ENCODE measurements at regions not wholly inside any gene's neighbourhood (a gene's known extent, or its start where the extent isn't known, plus 50 kb on each side); places are given as distances from the start of the nearest gene placed in this dataset.
"Not testable (repeated sequence)": the region's sequence is repeated elsewhere in the genome, so short reads cannot be mapped to it uniquely, and the experiment has no call there.

DNA sequence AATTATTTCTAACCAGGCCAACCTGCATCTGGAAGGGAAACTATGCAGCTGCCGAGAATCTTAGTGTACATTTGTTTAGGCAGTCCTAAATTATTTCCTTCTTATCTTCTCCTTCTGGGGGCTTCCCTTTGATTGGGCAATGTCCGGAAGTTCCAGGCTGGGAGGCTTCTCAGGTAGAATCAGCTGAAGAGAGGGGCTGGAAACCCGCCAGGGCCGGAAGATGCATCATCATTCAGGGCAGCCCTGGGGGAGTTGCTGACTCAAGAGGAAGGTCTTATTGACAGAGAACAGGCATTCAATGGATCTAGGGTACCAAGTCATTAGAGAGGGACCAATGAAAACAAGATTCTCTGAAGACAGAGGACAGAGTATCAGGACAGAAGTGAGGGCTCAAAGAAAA is 150.7 kb downstream of the BLID start (continued):
- TF ChIP-seq PRDM15 (CRISPR knock-in tag; IDR thresholded peaks at IDR 0.05) = no peak

DNA sequence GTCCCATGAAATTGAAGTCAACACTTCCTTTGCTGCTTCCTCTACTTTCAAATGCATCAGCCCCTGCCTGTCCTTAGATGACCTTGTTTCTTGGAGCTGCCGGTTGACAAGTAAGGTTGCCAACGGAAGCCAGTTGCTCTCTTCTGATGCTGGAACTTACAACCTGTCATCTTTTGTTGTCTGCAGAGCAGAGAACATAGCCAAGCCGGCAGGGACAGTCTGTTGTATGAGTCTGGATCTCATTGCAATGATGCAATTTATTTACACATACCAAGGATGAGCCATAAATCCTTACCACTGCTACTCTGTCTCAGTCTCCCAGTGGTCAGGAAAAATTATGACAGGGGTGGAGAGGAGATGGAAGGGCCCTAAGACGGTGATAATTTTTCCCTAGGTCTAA is 151.4 kb downstream of the BLID start:
- H3K9me3 Mint-ChIP-seq = no peaks in the 10 kb centered on the region
- CTCF ChIA-PET = no interaction called here
- POLR2A ChIA-PET = no interaction called here
- ATAC-seq (no peak), DNase-seq (ENCODE audit: low spot score) (no peak)
- H3K36me3 Mint-ChIP-seq = no peaks in the 10 kb centered on the region
- TF ChIP-seq IRF2 (CRISPR knock-in tag; IDR thresholded peaks at IDR 0.05; ENCODE audit: borderline replicate concordance, low read depth) (no peak), ZBTB21 (CRISPR knock-in tag; IDR thresholded peaks at IDR 0.05; ENCODE audit: borderline replicate concordance) (no peak)
- peaks cover 14% of the 10 kb centered on the region for H3K4me1 Mint-ChIP-seq
- H3K27me3 Mint-ChIP-seq (ENCODE audit: low read depth) = no peaks in the 10 kb centered on the region
- no peak overlapping the region for H3K27ac Mint-ChIP-seq
- no peak overlapping the region for H3K4me3 Mint-ChIP-seq

DNA sequence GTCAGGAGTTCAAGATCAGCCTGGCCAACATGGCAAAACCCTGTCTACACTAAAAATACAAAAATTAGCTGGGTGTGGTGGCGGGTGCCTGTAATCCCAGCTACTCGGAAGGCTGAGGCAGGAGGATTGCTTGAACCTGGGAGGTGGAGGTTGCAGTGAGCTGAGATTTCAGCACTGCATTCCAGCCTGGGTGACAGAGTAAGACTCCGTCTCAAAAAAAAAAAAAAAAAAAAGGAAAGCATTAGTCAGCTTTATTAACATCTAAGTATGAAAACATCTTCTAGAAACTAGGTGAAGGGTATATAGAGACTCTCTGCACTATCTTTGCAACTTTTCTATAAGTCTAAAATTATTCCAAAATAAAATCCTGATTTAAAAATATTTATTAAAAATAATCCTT is 152.2 kb downstream of the BLID start:
- H3K27me3 Mint-ChIP-seq (ENCODE audit: low read depth); DNase-seq (ENCODE audit: low spot score); POLR2A ChIA-PET; H3K9me3 Mint-ChIP-seq; H3K36me3 Mint-ChIP-seq; CTCF ChIA-PET; H3K27ac Mint-ChIP-seq; ATAC-seq; H3K4me3 Mint-ChIP-seq: not testable (repeated sequence)
- peaks cover 14% of the 10 kb centered on the region for H3K4me1 Mint-ChIP-seq

- Mint-ChIP-seq H3K36me3 (no peaks in the 10 kb centered on the region), H3K4me1 (peaks cover 13% of the 10 kb centered on the region), H3K27me3 (ENCODE audit: low read depth) (no peaks in the 10 kb centered on the region), H3K27ac (no peak overlapping the region), H3K9me3 (no peaks in the 10 kb centered on the region), H3K4me3 (no peak overlapping the region)
- POLR2A ChIA-PET = no interaction called here
- CTCF ChIA-PET = no interaction called here
- DNase-seq (ENCODE audit: low spot score) = no peak
- no peak for ATAC-seq
- TF ChIP-seq TCF7 (CRISPR knock-in tag; IDR thresholded peaks at IDR 0.05; ENCODE audit: low read depth) (no peak), ZNF671 (CRISPR knock-in tag; IDR thresholded peaks at IDR 0.05) (no peak), FOXP1 (CRISPR knock-in tag; IDR thresholded peaks at IDR 0.05; ENCODE audit: borderline replicate concordance) (no peak), IRF2 (CRISPR knock-in tag; IDR thresholded peaks at IDR 0.05; ENCODE audit: borderline replicate concordance, low read depth) (no peak), MXD4 (CRISPR knock-in tag; IDR thresholded peaks at IDR 0.05; ENCODE audit: borderline replicate concordance) (no peak), FOXK1 (CRISPR knock-in tag; IDR thresholded peaks at IDR 0.05) (no peak), CBFB (CRISPR knock-in tag; IDR thresholded peaks at IDR 0.05; ENCODE audit: low read depth) (no peak), EMX1 (CRISPR knock-in tag; IDR thresholded peaks at IDR 0.05) (no peak), GABPB1 (CRISPR knock-in tag; IDR thresholded peaks at IDR 0.05) (no peak), CREM (CRISPR knock-in tag; IDR thresholded peaks at IDR 0.05) (no peak), OVOL2 (CRISPR knock-in tag; IDR thresholded peaks at IDR 0.05; ENCODE audit: borderline replicate concordance) (no peak)
Observed at GRCh38 chr11:121961321-121961801, 154.7 kb downstream of the BLID start.

DNA sequence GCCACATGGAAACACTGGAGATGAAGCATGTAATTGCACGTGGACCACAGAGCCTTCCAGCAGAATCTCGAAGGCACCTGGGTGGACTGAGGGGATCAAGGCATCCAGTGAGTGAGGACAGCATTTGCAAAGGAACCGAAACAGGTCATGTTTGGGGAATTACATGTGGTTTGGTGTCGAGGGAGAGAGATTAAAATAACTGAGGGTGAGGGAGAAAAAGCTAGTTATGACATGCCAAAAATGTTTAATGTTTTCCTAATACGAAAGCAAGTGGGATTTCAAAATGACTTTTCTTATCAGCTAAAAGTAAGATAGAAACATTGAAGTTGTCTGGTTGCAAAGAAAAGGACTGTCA is 157.1 kb downstream of the BLID start:
- ChIA-PET POLR2A (no interaction called here), CTCF (no interaction called here)
- H3K4me1 Mint-ChIP-seq = peaks cover 12% of the 10 kb centered on the region
- no peaks in the 10 kb centered on the region for H3K9me3 Mint-ChIP-seq
- no peak for TF ChIP-seq IRF2 (CRISPR knock-in tag; IDR thresholded peaks at IDR 0.05; ENCODE audit: borderline replicate concordance, low read depth)
- H3K27me3 Mint-ChIP-seq (ENCODE audit: low read depth) = no peaks in the 10 kb centered on the region
- no peak for DNase-seq (ENCODE audit: low spot score)
- ATAC-seq = no peak
- no peak overlapping the region for H3K27ac Mint-ChIP-seq
- no peaks in the 10 kb centered on the region for H3K36me3 Mint-ChIP-seq
- no peak overlapping the region for H3K4me3 Mint-ChIP-seq
